Suprapubic skin (tissue), 3 donors: ENCODE measurements at regions not wholly inside any gene's neighbourhood (a gene's known extent, or its start where the extent isn't known, plus 50 kb on each side); places are given as distances from the start of the nearest gene placed in this dataset.

ENCODE experiments used
- CTCF ChIP-seq, 2 donors: fragments of 200-600 bp in 1 of 2; fragments of 450-650 bp in 1 of 2; sonication (generic) in 1 of 2; IDR thresholded peaks; one replicate each; pipeline ENCODE4 v1.5.1; 2016 to 2019; ENCODE audit warnings: antibody characterized with exemption in 2 of 2, mild to moderate bottlenecking in 1 of 2, moderate library complexity in 1 of 2
- POLR2AphosphoS5 ChIP-seq, 3 donors: sonication (generic); formaldehyde crosslinking; IDR thresholded peaks; one replicate each; pipeline ENCODE4 v1.6.1; 2017; ENCODE audit warnings: antibody characterized with exemption in 3 of 3

GRCh38 chr3:72105306-72105705, 320.4 kb upstream of the PROK2 start:
- no peak for TF ChIP-seq CTCF (IDR thresholded peaks at IDR 0.05)
- TF ChIP-seq POLR2AphosphoS5 (IDR thresholded peaks at IDR 0.05) = no peak
